HEK293 (cell line): ENCODE measurements at regions not wholly inside any gene's neighbourhood (a gene's known extent, or its start where the extent isn't known, plus 50 kb on each side); places are given as distances from the start of the nearest gene placed in this dataset.

Experiments used
- ZNF426 ChIP-seq: fragments of 450-650 bp; formaldehyde crosslinking; IDR thresholded peaks from 2 replicates; pipeline ENCODE4 v1.5.1; 2017; ENCODE audit warnings: missing biosample characterization, missing genetic modification characterization, mild to moderate bottlenecking, inconsistent platforms, moderate library complexity
- ZNF561 ChIP-seq: fragments of 450-650 bp; IDR thresholded peaks from 2 replicates; pipeline ENCODE4 v1.5.1; 2018; ENCODE audit warnings: missing biosample characterization, missing genetic modification characterization, borderline replicate concordance
- ZNF571 ChIP-seq: fragments of 450-650 bp; formaldehyde crosslinking; IDR thresholded peaks from 2 replicates; pipeline ENCODE4 v1.5.0; 2017; ENCODE audit warnings: missing biosample characterization, missing genetic modification characterization
- TF ChIP-seq, protein P1 (sequence below): fragments of 450-650 bp; formaldehyde crosslinking; IDR thresholded peaks from 2 replicates; pipeline ENCODE4 v1.5.1; 2016; ENCODE audit warnings: missing biosample characterization, missing genetic modification characterization
- TF ChIP-seq, protein P2 (sequence below): fragments of 450-650 bp; formaldehyde crosslinking; IDR thresholded peaks from 2 replicates; pipeline ENCODE4 v1.5.1; 2016; ENCODE audit warnings: missing biosample characterization, missing genetic modification characterization

DNA sequence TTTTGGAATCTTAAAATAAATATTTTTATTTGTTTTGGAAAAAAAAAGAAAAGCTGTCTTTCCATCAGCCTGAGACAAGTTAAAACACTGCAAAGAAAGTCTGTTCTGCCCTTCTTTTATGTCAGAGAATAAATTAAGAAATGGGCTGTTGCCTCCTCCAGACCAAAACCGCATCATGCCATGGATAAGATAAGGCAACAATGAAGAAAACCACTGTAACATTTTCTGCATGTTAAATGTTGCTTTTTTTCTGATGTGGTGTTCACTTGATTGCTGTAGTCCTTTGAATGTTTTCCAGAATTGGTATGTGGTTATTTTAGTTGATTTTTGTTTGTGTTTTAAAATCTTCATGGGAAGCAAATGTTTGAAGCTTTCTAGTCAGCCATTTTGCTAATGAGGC lies 319.2 kb upstream of the CNTN5 start:
- no peak for TF ChIP-seq ZNF426 (tag by site-specific recombination)
- TF ChIP-seq, protein P1, sequence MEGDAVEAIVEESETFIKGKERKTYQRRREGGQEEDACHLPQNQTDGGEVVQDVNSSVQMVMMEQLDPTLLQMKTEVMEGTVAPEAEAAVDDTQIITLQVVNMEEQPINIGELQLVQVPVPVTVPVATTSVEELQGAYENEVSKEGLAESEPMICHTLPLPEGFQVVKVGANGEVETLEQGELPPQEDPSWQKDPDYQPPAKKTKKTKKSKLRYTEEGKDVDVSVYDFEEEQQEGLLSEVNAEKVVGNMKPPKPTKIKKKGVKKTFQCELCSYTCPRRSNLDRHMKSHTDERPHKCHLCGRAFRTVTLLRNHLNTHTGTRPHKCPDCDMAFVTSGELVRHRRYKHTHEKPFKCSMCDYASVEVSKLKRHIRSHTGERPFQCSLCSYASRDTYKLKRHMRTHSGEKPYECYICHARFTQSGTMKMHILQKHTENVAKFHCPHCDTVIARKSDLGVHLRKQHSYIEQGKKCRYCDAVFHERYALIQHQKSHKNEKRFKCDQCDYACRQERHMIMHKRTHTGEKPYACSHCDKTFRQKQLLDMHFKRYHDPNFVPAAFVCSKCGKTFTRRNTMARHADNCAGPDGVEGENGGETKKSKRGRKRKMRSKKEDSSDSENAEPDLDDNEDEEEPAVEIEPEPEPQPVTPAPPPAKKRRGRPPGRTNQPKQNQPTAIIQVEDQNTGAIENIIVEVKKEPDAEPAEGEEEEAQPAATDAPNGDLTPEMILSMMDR (tag by site-specific recombination): no peak
- TF ChIP-seq, protein P2, sequence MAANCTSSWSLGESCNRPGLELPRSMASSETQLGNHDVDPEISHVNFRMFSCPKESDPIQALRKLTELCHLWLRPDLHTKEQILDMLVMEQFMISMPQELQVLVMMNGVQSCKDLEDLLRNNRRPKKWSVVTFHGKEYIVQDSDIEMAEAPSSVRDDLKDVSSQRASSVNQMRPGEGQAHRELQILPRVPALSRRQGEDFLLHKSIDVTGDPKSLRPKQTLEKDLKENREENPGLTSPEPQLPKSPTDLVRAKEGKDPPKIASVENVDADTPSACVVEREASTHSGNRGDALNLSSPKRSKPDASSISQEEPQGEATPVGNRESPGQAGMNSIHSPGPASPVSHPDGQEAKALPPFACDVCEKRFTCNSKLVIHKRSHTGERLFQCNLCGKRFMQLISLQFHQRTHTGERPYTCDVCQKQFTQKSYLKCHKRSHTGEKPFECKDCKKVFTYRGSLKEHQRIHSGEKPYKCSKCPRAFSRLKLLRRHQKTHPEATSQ (tag by site-specific recombination): no peak
- TF ChIP-seq ZNF561 (tag by site-specific recombination): no peak
- no peak for TF ChIP-seq ZNF571 (tag by site-specific recombination)
